OCI-LY7 (cell line): ENCODE measurements at regions not wholly inside any gene's neighbourhood (a gene's known extent, or its start where the extent isn't known, plus 50 kb on each side); places are given as distances from the start of the nearest gene placed in this dataset.

ENCODE experiments used
- BruUV-seq: library from RNA; stranded (reverse); fragments of 400-500 nt; replicated peaks from 2 replicates; lab custom pipeline; 2021; lab: Mats Ljungman, UMichigan
- CTCF ChIA-PET: fragments of 300-600 bp; sonication (Branson Sonifier 250); formaldehyde crosslinking; loops from one replicate; lab custom pipeline; 2022; ENCODE audit warnings: antibody characterized with exemption; ENCODE audit not compliant: unreplicated experiment; lab: Charles Lee
- POLR2A ChIA-PET: fragments of 300-600 bp; sonication (Branson Sonifier 250); formaldehyde crosslinking; loops from one replicate; lab custom pipeline; 2022; ENCODE audit warnings: antibody characterized with exemption; lab: Charles Lee
- DNase-seq: peaks from one replicate; pipeline ENCODE4 v3.0.0-alpha.2; 2015; ENCODE audit warnings: low spot score
- H2AFZ ChIP-seq: fragments of 200-600 bp; sonication (generic), shearing (Covaris generic); 2 replicates; pipeline ENCODE4 v1.6.1; 2014; ENCODE audit warnings: mild to moderate bottlenecking, antibody characterized with exemption, low read length, moderate library complexity
- H3K27ac ChIP-seq: fragments of 200-600 bp; sonication (generic); 2 replicates; pipeline ENCODE4 v1.5.1; 2014; ENCODE audit warnings: mixed run types, low read depth, mild to moderate bottlenecking, moderate library complexity, low read length, inconsistent platforms; ENCODE audit not compliant: poor library complexity, severe bottlenecking
- H3K36me3 ChIP-seq: fragments of 200-600 bp; sonication (generic); 2 replicates; pipeline ENCODE4 v1.6.1; 2014; ENCODE audit warnings: mild to moderate bottlenecking, antibody characterized with exemption, low read length, moderate library complexity, mixed read lengths; ENCODE audit not compliant: insufficient read depth
- H3K4me1 ChIP-seq: fragments of 200-600 bp; sonication (generic); 2 replicates; pipeline ENCODE4 v1.5.1; 2014; ENCODE audit warnings: mild to moderate bottlenecking, low read length; ENCODE audit not compliant: insufficient read depth, poor library complexity, severe bottlenecking
- H3K4me2 ChIP-seq: fragments of 200-600 bp; sonication (generic); 2 replicates; pipeline ENCODE4 v1.6.1; 2014; ENCODE audit warnings: mild to moderate bottlenecking, low read length
- H3K4me3 ChIP-seq: fragments of 200-600 bp; sonication (generic); 2 replicates; pipeline ENCODE4 v1.5.1; 2014; ENCODE audit warnings: mild to moderate bottlenecking, low read depth, low read length; ENCODE audit not compliant: poor library complexity, severe bottlenecking
- H3K79me2 ChIP-seq: fragments of 200-600 bp; sonication (generic); 2 replicates; pipeline ENCODE4 v1.6.1; 2016; ENCODE audit warnings: low read depth, mild to moderate bottlenecking, low read length, moderate library complexity, mixed read lengths; ENCODE audit not compliant: insufficient read depth
- H3K9me2 ChIP-seq: fragments of 200-600 bp; sonication (generic); 2 replicates; pipeline ENCODE4 v1.6.1; 2016; ENCODE audit warnings: mild to moderate bottlenecking, low read length, mixed read lengths; ENCODE audit not compliant: insufficient read depth
- H3K9me3 ChIP-seq: fragments of 200-600 bp; sonication (generic); 2 replicates; pipeline ENCODE4 v1.6.1; 2014; ENCODE audit warnings: mild to moderate bottlenecking, mixed run types, low read length, mixed read lengths
- H4K20me1 ChIP-seq: fragments of 200-600 bp; sonication (generic); 2 replicates; pipeline ENCODE4 v1.6.1; 2014; ENCODE audit warnings: mild to moderate bottlenecking, antibody characterized with exemption, low read length, moderate library complexity, mixed read lengths; ENCODE audit not compliant: insufficient read depth
- CTCF ChIP-seq: fragments of 200-600 bp; sonication (generic); conservative IDR thresholded peaks from 2 replicates; pipeline ENCODE4 v1.5.1; 2014; ENCODE audit warnings: mild to moderate bottlenecking, antibody characterized with exemption, low read length, moderate library complexity, mixed read lengths
- EZH2phosphoT487 ChIP-seq: fragments of 200-600 bp; sonication (generic); IDR thresholded peaks from 2 replicates; pipeline ENCODE4 v1.6.1; 2018; ENCODE audit warnings: low read depth, borderline replicate concordance, mild to moderate bottlenecking, mixed run types, antibody characterized with exemption, low read length, moderate library complexity, mixed read lengths
- intact Hi-C: fragments of 100-400 bp; cut with micrococcal nuclease; formaldehyde crosslinking; loops from one replicate; pipeline ENCODE4 v1.10.0; 2022; ENCODE audit not compliant: unreplicated experiment

- CTCF ChIA-PET, result no interaction called here
Observed at GRCh38 chr3:105948101-105948500, 79.3 kb upstream of the CBLB start.

GRCh38 chr3:105950881-105951600 is 82.2 kb upstream of the CBLB start:
- Histone ChIP-seq H3K4me2 (no peak overlapping the region), H3K79me2 (no peaks in the 10 kb centered on the region), H3K4me3 (no peak overlapping the region), H4K20me1 (no peaks in the 10 kb centered on the region), H2AFZ (no peak overlapping the region), H3K27ac (no peak overlapping the region), H3K36me3 (no peaks in the 10 kb centered on the region), H3K9me2 (no peaks in the 10 kb centered on the region), H3K9me3 (no peaks in the 10 kb centered on the region), H3K4me1 (no peaks in the 10 kb centered on the region)
- no TSS peak for BruUV-seq
- TF ChIP-seq CTCF (no peak), EZH2phosphoT487 (no peak)
- ChIA-PET CTCF (interaction anchor here (0.6 kb wide), 1 partner anchor 306 kb away, joined by 4 read pairs; no protein-coding TSS in a partner anchor), POLR2A (interaction anchor here (1.8 kb wide), 1 partner anchor 13 kb away, joined by 5 read pairs; no protein-coding TSS in a partner anchor)
- intact Hi-C loops, result no loop called here
- no peak for DNase-seq

More at GRCh38 chr3:105948101-105948500, 79.3 kb upstream of the CBLB start:
- intact Hi-C loops, result no loop called here
- H3K9me2 ChIP-seq, result no peaks in the 10 kb centered on the region
- DNase-seq, result no peak
- no peak overlapping the region for H2AFZ ChIP-seq
- H4K20me1 ChIP-seq, result no peaks in the 10 kb centered on the region
- POLR2A ChIA-PET, result interaction anchor here (0.6 to 1.0 kb wide), 4 partner anchors 10 to 1429 kb away, joined by 3 to 4 read pairs (median 4); no protein-coding TSS in a partner anchor
- no peaks in the 10 kb centered on the region for H3K4me1 ChIP-seq
- no TSS peak for BruUV-seq
- no peak overlapping the region for H3K27ac ChIP-seq
- no peak for TF ChIP-seq EZH2phosphoT487
- TF ChIP-seq CTCF, result no peak
- no peaks in the 10 kb centered on the region for H3K79me2 ChIP-seq
- H3K9me3 ChIP-seq, result no peaks in the 10 kb centered on the region
- no peak overlapping the region for H3K4me2 ChIP-seq
- H3K4me3 ChIP-seq, result no peak overlapping the region
- H3K36me3 ChIP-seq, result no peaks in the 10 kb centered on the region

GRCh38 chr3:105953831-105954230 is 85.0 kb upstream of the CBLB start:
- TF ChIP-seq EZH2phosphoT487 (no peak), CTCF (no peak)
- H3K9me3 ChIP-seq, result no peaks in the 10 kb centered on the region
- H4K20me1 ChIP-seq, result no peaks in the 10 kb centered on the region
- H3K36me3 ChIP-seq, result no peaks in the 10 kb centered on the region
- ChIA-PET CTCF (no interaction called here), POLR2A (interaction anchor here (0.6 kb wide), 1 partner anchor 31 kb away, joined by 3 read pairs; no protein-coding TSS in a partner anchor)
- no peak overlapping the region for H2AFZ ChIP-seq
- BruUV-seq, result no TSS peak
- no peak overlapping the region for H3K4me3 ChIP-seq
- no peaks in the 10 kb centered on the region for H3K79me2 ChIP-seq
- no peak overlapping the region for H3K4me2 ChIP-seq
- H3K4me1 ChIP-seq, result no peaks in the 10 kb centered on the region
- DNase-seq, result no peak
- intact Hi-C loops, result no loop called here
- H3K27ac ChIP-seq, result no peak overlapping the region
- no peaks in the 10 kb centered on the region for H3K9me2 ChIP-seq
